Stimulated activated CD4-positive, alpha-beta T cell treated with anti-CD3 and anti-CD28 coated beads, TNF-alpha, amount 100 ng/mL, for 1 hour (primary cell): ENCODE measurements at regions not wholly inside any gene's neighbourhood (a gene's known extent, or its start where the extent isn't known, plus 50 kb on each side); places are given as distances from the start of the nearest gene placed in this dataset.
"Not testable (repeated sequence)": the region's sequence is repeated elsewhere in the genome, so short reads cannot be mapped to it uniquely, and the experiment has no call there.

Experiments
- DNase-seq, 3 donors: peaks; one replicate each; pipeline ENCODE4 v3.0.0-alpha.2; 2020; ENCODE audit warnings: low read depth in 3 of 3, low spot score in 1 of 3

- DNase-seq = no peak
Measured at GRCh38 chr12:67034110-67034879, 234.9 kb upstream of the CAND1 start.

GRCh38 chr12:67035121-67035520, 234.0 kb upstream of the CAND1 start:
- no peak for DNase-seq

- no peak for DNase-seq
Measured at GRCh38 chr12:67038486-67038885, 230.7 kb upstream of the CAND1 start.

GRCh38 chr12:67039995-67040860, 228.9 kb upstream of the CAND1 start:
- no peak for DNase-seq

- no peak for DNase-seq
Measured at GRCh38 chr12:67040861-67041137, 228.4 kb upstream of the CAND1 start.

- no peak for DNase-seq
Measured at GRCh38 chr12:67042697-67043131, 226.4 kb upstream of the CAND1 start.

- DNase-seq = no peak
Measured at GRCh38 chr12:67043771-67044170, 225.4 kb upstream of the CAND1 start.

- DNase-seq = no peak
Measured at GRCh38 chr12:67045650-67046049, 223.5 kb upstream of the CAND1 start.

- no peak for DNase-seq
Measured at GRCh38 chr12:67046062-67046461, 223.1 kb upstream of the CAND1 start.

GRCh38 chr12:67047634-67048033, 221.5 kb upstream of the CAND1 start:
- DNase-seq = no peak

- DNase-seq = no peak
Measured at GRCh38 chr12:67048371-67048770, 220.8 kb upstream of the CAND1 start.

- DNase-seq = not testable (repeated sequence)
Measured at GRCh38 chr12:67049199-67049598, 220.0 kb upstream of the CAND1 start.

- no peak for DNase-seq
Measured at GRCh38 chr12:67052981-67053380, 216.2 kb upstream of the CAND1 start.

- DNase-seq = no peak
Measured at GRCh38 chr12:67056329-67056728, 212.8 kb upstream of the CAND1 start.

- DNase-seq = no peak
Measured at GRCh38 chr12:67057072-67057471, 212.1 kb upstream of the CAND1 start.

GRCh38 chr12:67062193-67062592, 207.0 kb upstream of the CAND1 start:
- no peak for DNase-seq

GRCh38 chr12:67067453-67068203, 201.5 kb upstream of the CAND1 start:
- no peak for DNase-seq

- peak in 1 of 3 donors; percentile 5 for DNase-seq
Measured at GRCh38 chr12:67068204-67068731, 200.9 kb upstream of the CAND1 start.

- DNase-seq = peak in 1 of 3 donors; percentile 21
Measured at GRCh38 chr12:67068761-67069450, 200.3 kb upstream of the CAND1 start.

- DNase-seq = peak in 1 of 3 donors; percentile 26
Measured at GRCh38 chr12:67069451-67070306, 199.5 kb upstream of the CAND1 start.
